ENCODE measurements at regions not wholly inside any gene's neighbourhood (a gene's known extent, or its start where the extent isn't known, plus 50 kb on each side); places are given as distances from the start of the nearest gene placed in this dataset.

- H3K27me3 ChIP-seq (ENCODE audit: low read length) = no peaks in the 10 kb centered on the region
- H4K20me1 ChIP-seq (ENCODE audit: low read depth, low read length) = no peaks in the 10 kb centered on the region
- no peak overlapping the region for H3K4me3 ChIP-seq (ENCODE audit: insufficient read depth, low read length, poor library complexity, severe bottlenecking)
- H3K9me2 ChIP-seq (replicated peaks; ENCODE audit: insufficient read depth, low read length) = no peaks in the 10 kb centered on the region
- no peak overlapping the region for H3K9ac ChIP-seq (ENCODE audit: low read length)
- H3K9me3 ChIP-seq (ENCODE audit: insufficient read depth, low read length) = no peaks in the 10 kb centered on the region
- H3K79me2 ChIP-seq (ENCODE audit: insufficient read depth, low read length) = no peaks in the 10 kb centered on the region
- no peak for TF ChIP-seq EZH2phosphoT487 (conservative IDR thresholded peaks at IDR 0.05; ENCODE audit: low read length)
- TF ChIP-seq CTCF (IDR thresholded peaks at IDR 0.05; ENCODE audit: insufficient read depth, low read length, poor library complexity, severe bottlenecking) = no peak
- no peaks in the 10 kb centered on the region for H3F3A ChIP-seq (ENCODE audit: insufficient read depth)
- H2AFZ ChIP-seq (ENCODE audit: low read depth, low read length, severe bottlenecking) = no peak overlapping the region
- H3K36me3 ChIP-seq (ENCODE audit: low read length) = no peaks in the 10 kb centered on the region
- no peak overlapping the region for H3K4me2 ChIP-seq (ENCODE audit: low read depth, low read length, poor library complexity, severe bottlenecking)
- H3K27ac ChIP-seq (ENCODE audit: low read depth, low read length) = no peak overlapping the region
Measured at GRCh38 chr12:24072302-24072701, 122.8 kb upstream of the SOX5 start.

GRCh38 chr12:24071842-24072241 lies 122.4 kb upstream of the SOX5 start:
- no peak overlapping the region for H2AFZ ChIP-seq (ENCODE audit: low read depth, low read length, severe bottlenecking)
- H3K9me3 ChIP-seq (ENCODE audit: insufficient read depth, low read length) = no peaks in the 10 kb centered on the region
- H3K9ac ChIP-seq (ENCODE audit: low read length) = no peak overlapping the region
- H4K20me1 ChIP-seq (ENCODE audit: low read depth, low read length) = no peaks in the 10 kb centered on the region
- H3K36me3 ChIP-seq (ENCODE audit: low read length) = no peaks in the 10 kb centered on the region
- H3K27me3 ChIP-seq (ENCODE audit: low read length) = no peaks in the 10 kb centered on the region
- H3K27ac ChIP-seq (ENCODE audit: low read depth, low read length) = no peak overlapping the region
- H3K4me3 ChIP-seq (ENCODE audit: insufficient read depth, low read length, poor library complexity, severe bottlenecking) = no peak overlapping the region
- no peaks in the 10 kb centered on the region for H3F3A ChIP-seq (ENCODE audit: insufficient read depth)
- no peaks in the 10 kb centered on the region for H3K9me2 ChIP-seq (replicated peaks; ENCODE audit: insufficient read depth, low read length)
- TF ChIP-seq EZH2phosphoT487 (conservative IDR thresholded peaks at IDR 0.05; ENCODE audit: low read length) = no peak
- no peak for TF ChIP-seq CTCF (IDR thresholded peaks at IDR 0.05; ENCODE audit: insufficient read depth, low read length, poor library complexity, severe bottlenecking)
- H3K4me2 ChIP-seq (ENCODE audit: low read depth, low read length, poor library complexity, severe bottlenecking) = no peak overlapping the region
- H3K79me2 ChIP-seq (ENCODE audit: insufficient read depth, low read length) = no peaks in the 10 kb centered on the region

GRCh38 chr12:24069532-24070395 lies 120.3 kb upstream of the SOX5 start:
- no peak overlapping the region for H3K4me2 ChIP-seq (ENCODE audit: low read depth, low read length, poor library complexity, severe bottlenecking)
- no peak overlapping the region for H3K27ac ChIP-seq (ENCODE audit: low read depth, low read length)
- H3K9me2 ChIP-seq (replicated peaks; ENCODE audit: insufficient read depth, low read length) = no peaks in the 10 kb centered on the region
- H4K20me1 ChIP-seq (ENCODE audit: low read depth, low read length) = no peaks in the 10 kb centered on the region
- no peak overlapping the region for H3K9ac ChIP-seq (ENCODE audit: low read length)
- no peaks in the 10 kb centered on the region for H3K79me2 ChIP-seq (ENCODE audit: insufficient read depth, low read length)
- no peaks in the 10 kb centered on the region for H3K27me3 ChIP-seq (ENCODE audit: low read length)
- no peaks in the 10 kb centered on the region for H3K9me3 ChIP-seq (ENCODE audit: insufficient read depth, low read length)
- H3K4me3 ChIP-seq (ENCODE audit: insufficient read depth, low read length, poor library complexity, severe bottlenecking) = no peak overlapping the region
- TF ChIP-seq CTCF (IDR thresholded peaks at IDR 0.05; ENCODE audit: insufficient read depth, low read length, poor library complexity, severe bottlenecking) (no peak), EZH2phosphoT487 (conservative IDR thresholded peaks at IDR 0.05; ENCODE audit: low read length) (no peak)
- H2AFZ ChIP-seq (ENCODE audit: low read depth, low read length, severe bottlenecking) = no peak overlapping the region
- H3K36me3 ChIP-seq (ENCODE audit: low read length) = no peaks in the 10 kb centered on the region
- H3F3A ChIP-seq (ENCODE audit: insufficient read depth) = no peaks in the 10 kb centered on the region
